Esophagus (tissue), 2 donors: ENCODE measurements at regions not wholly inside any gene's neighbourhood (a gene's known extent, or its start where the extent isn't known, plus 50 kb on each side); places are given as distances from the start of the nearest gene placed in this dataset.

Experiments
- H3K27ac ChIP-seq, 2 donors: one replicate each; pipeline ENCODE4 v1.5.1; 2013; ENCODE audit warnings: low read depth in 2 of 2, mild to moderate bottlenecking in 2 of 2, inconsistent platforms in 1 of 2, low read length in 1 of 2, moderate library complexity in 1 of 2
- H3K27me3 ChIP-seq, 2 donors: one replicate each; pipeline ENCODE4 v1.6.1; 2013; ENCODE audit warnings: low read length in 2 of 2, control low read depth in 1 of 2, mild to moderate bottlenecking in 1 of 2; ENCODE audit not compliant: insufficient read depth in 2 of 2, control insufficient read depth in 1 of 2
- H3K36me3 ChIP-seq, 2 donors: one replicate each; pipeline ENCODE4 v1.6.1; 2013; ENCODE audit warnings: low read length in 1 of 2; ENCODE audit not compliant: control insufficient read depth in 2 of 2, insufficient read depth in 2 of 2
- H3K4me1 ChIP-seq, 2 donors: one replicate each; pipeline ENCODE4 v1.6.1; 2013; ENCODE audit warnings: low read length in 1 of 2; ENCODE audit not compliant: control insufficient read depth in 2 of 2, insufficient read depth in 2 of 2
- H3K4me3 ChIP-seq, 2 donors: one replicate each; pipeline ENCODE4 v1.5.1; 2013; ENCODE audit warnings: low read length in 2 of 2, mild to moderate bottlenecking in 2 of 2, low read depth in 1 of 2, moderate library complexity in 1 of 2
- H3K9me3 ChIP-seq, 2 donors: one replicate each; pipeline ENCODE4 v1.6.1; 2013; ENCODE audit warnings: mild to moderate bottlenecking in 2 of 2, low read depth in 1 of 2, low read length in 1 of 2, moderate library complexity in 1 of 2; ENCODE audit not compliant: control insufficient read depth in 2 of 2, insufficient read depth in 1 of 2
- WGBS, 2 donors: extraction: QIAGEN DNeasy Blood & Tissue Kit; methylation state at CpG; one replicate each; pipeline ENCODE4 v1.1.7; 2013; 5-methylcytosine and 5-hydroxymethylcytosine counted together
- donor health status: healthy with polysubstance abuse.
- donor health status: Bipolar disorder and iron deficiency.

- WGBS, 2 donors = 80 to 86% methylated on average over 15 to 16 of the region's 16 CpGs
- no peaks in the 10 kb centered on the region for H3K36me3 ChIP-seq
Measured at GRCh38 chr2:239608723-239609122, 207.9 kb upstream of the HDAC4 start.

DNA sequence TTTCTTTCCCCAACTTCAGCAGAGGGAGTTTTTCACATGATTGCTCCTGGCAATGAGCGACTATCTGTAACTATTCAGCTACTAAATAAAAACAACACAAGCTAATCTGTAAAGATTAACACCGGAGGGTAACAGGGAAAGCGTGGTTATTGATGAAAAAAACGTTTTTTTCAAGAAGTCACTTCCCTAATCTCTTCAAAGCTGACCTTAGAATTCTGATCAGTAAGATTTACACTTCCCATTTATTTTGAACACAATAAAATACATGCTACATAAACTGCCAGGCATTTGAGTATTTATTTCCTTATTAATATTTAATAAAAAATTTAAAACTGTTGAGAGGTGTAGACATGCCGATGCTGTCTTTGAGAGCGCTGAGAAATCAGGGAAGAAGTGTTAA, 207.4 kb upstream of the HDAC4 start:
- WGBS, 2 donors = 58 to 60% methylated on average over 6 of the region's 6 CpGs
- no peaks in the 10 kb centered on the region for H3K36me3 ChIP-seq
- no peaks in the 10 kb centered on the region for H3K27me3 ChIP-seq
- peaks cover 2 to 5% of the 10 kb centered on the region in 2 donors for H3K9me3 ChIP-seq
- H3K4me3 ChIP-seq = no peak overlapping the region
- H3K27ac ChIP-seq = no peak overlapping the region
- H3K4me1 ChIP-seq = no peaks in the 10 kb centered on the region

More at GRCh38 chr2:239608723-239609122, 207.9 kb upstream of the HDAC4 start:
- no peak overlapping the region for H3K4me3 ChIP-seq
- no peak overlapping the region for H3K27ac ChIP-seq
- no peaks in the 10 kb centered on the region for H3K27me3 ChIP-seq
- peaks cover 2 to 4% of the 10 kb centered on the region in 2 donors for H3K9me3 ChIP-seq
- H3K4me1 ChIP-seq = no peaks in the 10 kb centered on the region

GRCh38 chr2:239607517-239608191, 206.8 kb upstream of the HDAC4 start:
- no peaks in the 10 kb centered on the region for H3K36me3 ChIP-seq
- 62 to 70% methylated on average over 23 to 24 of the region's 24 CpGs for WGBS, 2 donors
- no peaks in the 10 kb centered on the region for H3K4me1 ChIP-seq

GRCh38 chr2:239606741-239607516, 206.1 kb upstream of the HDAC4 start:
- no peak overlapping the region for H3K27ac ChIP-seq
- no peak overlapping the region for H3K4me3 ChIP-seq
- no peaks in the 10 kb centered on the region for H3K27me3 ChIP-seq
- peaks cover 2 to 5% of the 10 kb centered on the region in 2 donors for H3K9me3 ChIP-seq
- no peaks in the 10 kb centered on the region for H3K4me1 ChIP-seq
- no peaks in the 10 kb centered on the region for H3K36me3 ChIP-seq
- 85 to 90% methylated on average over 7 of the region's 7 CpGs for WGBS, 2 donors

More at GRCh38 chr2:239607517-239608191, 206.8 kb upstream of the HDAC4 start:
- Histone ChIP-seq H3K27me3 (no peaks in the 10 kb centered on the region), H3K27ac (no peak overlapping the region), H3K4me3 (no peak overlapping the region), H3K9me3 (peaks cover 2 to 5% of the 10 kb centered on the region in 2 donors)

GRCh38 chr2:239605976-239606375, 205.2 kb upstream of the HDAC4 start:
- 53 to 59% methylated on average over 5 of the region's 5 CpGs for WGBS, 2 donors
- Histone ChIP-seq H3K4me3 (no peak overlapping the region), H3K36me3 (no peaks in the 10 kb centered on the region), H3K4me1 (no peaks in the 10 kb centered on the region), H3K27me3 (no peaks in the 10 kb centered on the region), H3K9me3 (peaks cover 2 to 5% of the 10 kb centered on the region in 2 donors), H3K27ac (no peak overlapping the region)

DNA sequence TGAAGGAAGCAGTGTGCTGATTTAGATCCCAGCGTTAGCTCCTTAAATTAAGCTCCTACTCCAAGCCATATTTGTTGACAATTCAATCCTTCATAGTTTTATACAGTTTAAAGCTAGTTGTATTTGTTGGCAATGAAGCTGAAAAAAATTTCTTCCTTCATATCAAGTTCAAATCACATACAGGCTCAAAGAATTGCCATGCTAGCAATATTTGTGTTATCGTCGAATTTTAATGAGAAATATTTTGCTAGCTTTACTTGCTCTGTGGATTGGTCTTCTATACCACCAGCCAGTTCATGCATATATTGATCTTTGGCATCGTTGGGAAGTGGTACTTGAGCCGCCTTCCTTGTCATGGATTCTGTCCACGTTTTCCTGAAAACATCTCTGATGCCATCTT, 204.6 kb upstream of the HDAC4 start:
- H3K4me1 ChIP-seq = no peaks in the 10 kb centered on the region
- H3K27ac ChIP-seq = no peak overlapping the region
- 75 to 82% methylated on average over 6 of the region's 6 CpGs for WGBS, 2 donors
- H3K36me3 ChIP-seq = no peaks in the 10 kb centered on the region
- peaks cover 2 to 5% of the 10 kb centered on the region in 2 donors for H3K9me3 ChIP-seq
- H3K27me3 ChIP-seq = no peaks in the 10 kb centered on the region
- no peak overlapping the region for H3K4me3 ChIP-seq

GRCh38 chr2:239604861-239605260, 204.0 kb upstream of the HDAC4 start:
- H3K36me3 ChIP-seq = no peaks in the 10 kb centered on the region
- H3K9me3 ChIP-seq = peaks cover 2 to 5% of the 10 kb centered on the region in 2 donors
- 77 to 83% methylated on average over 5 of the region's 5 CpGs for WGBS, 2 donors
- no peak overlapping the region for H3K27ac ChIP-seq
- no peak overlapping the region for H3K4me3 ChIP-seq
- no peaks in the 10 kb centered on the region for H3K4me1 ChIP-seq
- H3K27me3 ChIP-seq = no peaks in the 10 kb centered on the region

- no peaks in the 10 kb centered on the region for H3K27me3 ChIP-seq
- H3K9me3 ChIP-seq = peaks cover 2 to 5% of the 10 kb centered on the region in 2 donors
- no peak overlapping the region for H3K4me3 ChIP-seq
- no peaks in the 10 kb centered on the region for H3K4me1 ChIP-seq
- no peaks in the 10 kb centered on the region for H3K36me3 ChIP-seq
- no peak overlapping the region for H3K27ac ChIP-seq
- 80 to 86% methylated on average over 11 of the region's 11 CpGs for WGBS, 2 donors
Measured at GRCh38 chr2:239603411-239604356, 202.9 kb upstream of the HDAC4 start.
